Gastroesophageal sphincter (tissue), 3 donors: ENCODE measurements at regions not wholly inside any gene's neighbourhood (a gene's known extent, or its start where the extent isn't known, plus 50 kb on each side); places are given as distances from the start of the nearest gene placed in this dataset.

ENCODE experiments used
- EP300 ChIP-seq: sonication (generic); formaldehyde crosslinking; IDR thresholded peaks from one replicate; pipeline ENCODE4 v1.6.1; 2017; ENCODE audit warnings: antibody characterized with exemption, mild to moderate bottlenecking
- POLR2A ChIP-seq, 2 donors: fragments of 450-650 bp; IDR thresholded peaks; one replicate each; pipeline ENCODE4 v1.6.1; 2017; ENCODE audit warnings: antibody characterized with exemption in 2 of 2, mild to moderate bottlenecking in 2 of 2, moderate library complexity in 1 of 2
- TF ChIP-seq, protein P1 (sequence below), 4 experiments: fragments of 200-600 bp in 2 of 4; fragments of 450-650 bp in 2 of 4; sonication (generic) in 1 of 4; IDR thresholded peaks; one replicate each; pipeline ENCODE4 v1.5.1; 2017 to 2019; ENCODE audit warnings: antibody characterized with exemption in 4 of 4, mild to moderate bottlenecking in 2 of 4, moderate library complexity in 2 of 4

GRCh38 chr1:193657552-193657951 is 471.1 kb upstream of the B3GALT2 start:
- TF ChIP-seq, protein P1, sequence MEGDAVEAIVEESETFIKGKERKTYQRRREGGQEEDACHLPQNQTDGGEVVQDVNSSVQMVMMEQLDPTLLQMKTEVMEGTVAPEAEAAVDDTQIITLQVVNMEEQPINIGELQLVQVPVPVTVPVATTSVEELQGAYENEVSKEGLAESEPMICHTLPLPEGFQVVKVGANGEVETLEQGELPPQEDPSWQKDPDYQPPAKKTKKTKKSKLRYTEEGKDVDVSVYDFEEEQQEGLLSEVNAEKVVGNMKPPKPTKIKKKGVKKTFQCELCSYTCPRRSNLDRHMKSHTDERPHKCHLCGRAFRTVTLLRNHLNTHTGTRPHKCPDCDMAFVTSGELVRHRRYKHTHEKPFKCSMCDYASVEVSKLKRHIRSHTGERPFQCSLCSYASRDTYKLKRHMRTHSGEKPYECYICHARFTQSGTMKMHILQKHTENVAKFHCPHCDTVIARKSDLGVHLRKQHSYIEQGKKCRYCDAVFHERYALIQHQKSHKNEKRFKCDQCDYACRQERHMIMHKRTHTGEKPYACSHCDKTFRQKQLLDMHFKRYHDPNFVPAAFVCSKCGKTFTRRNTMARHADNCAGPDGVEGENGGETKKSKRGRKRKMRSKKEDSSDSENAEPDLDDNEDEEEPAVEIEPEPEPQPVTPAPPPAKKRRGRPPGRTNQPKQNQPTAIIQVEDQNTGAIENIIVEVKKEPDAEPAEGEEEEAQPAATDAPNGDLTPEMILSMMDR (IDR thresholded peaks at IDR 0.05): no peak
- TF ChIP-seq POLR2A (IDR thresholded peaks at IDR 0.05) (no peak), EP300 (no peak)
